ENCODE measurements at regions not wholly inside any gene's neighbourhood (a gene's known extent, or its start where the extent isn't known, plus 50 kb on each side); places are given as distances from the start of the nearest gene placed in this dataset.

GRCh38 chr4:114343015-114343414, 255.6 kb upstream of the UGT8 start:
- H3K4me3 Mint-ChIP-seq, result no peak overlapping the region
- ChIA-PET CTCF (interaction anchor here (1.5 kb wide), 1 partner anchor 9 kb away, joined by 3 read pairs; no protein-coding TSS in a partner anchor), POLR2A (no interaction called here)
- Histone ChIP-seq H3K27me3 (replicated peaks in 1 of 4; ENCODE audit: control extremely low read depth in 1 of 4, control insufficient read depth in 3 of 4, insufficient read depth in 4 of 4, low read length in 3 of 4) (peaks cover 0 to 6% (median 0%) of the 10 kb centered on the region in 4 experiments), H3K9me3 (ENCODE audit: control extremely low read depth in 1 of 3, control insufficient read depth in 2 of 3, insufficient read depth in 1 of 3, low read length in 2 of 3) (no peaks in the 10 kb centered on the region), H3K27ac (ENCODE audit: low read length in 2 of 2) (no peak overlapping the region), H3K36me3 (replicated peaks in 1 of 2; ENCODE audit: control extremely low read depth in 1 of 2, control insufficient read depth in 1 of 2, extremely low read depth in 1 of 2, insufficient read depth in 2 of 2, low read length in 1 of 2) (no peaks in the 10 kb centered on the region), H3K9ac (ENCODE audit: low read length) (no peak overlapping the region), H3K79me2 (ENCODE audit: control insufficient read depth, insufficient read depth, low read length) (no peaks in the 10 kb centered on the region), H4K20me1 (ENCODE audit: control insufficient read depth, insufficient read depth, low read length, poor library complexity, severe bottlenecking) (no peaks in the 10 kb centered on the region), H3K4me1 (ENCODE audit: control insufficient read depth in 2 of 2, insufficient read depth in 2 of 2, low read length in 2 of 2) (no peaks in the 10 kb centered on the region), H2AFZ (ENCODE audit: insufficient read depth, low read depth, low read length, poor library complexity, severe bottlenecking) (no peak overlapping the region), H3K4me3 (ENCODE audit: control extremely low read depth in 1 of 5, extremely low read depth in 1 of 5, insufficient read depth in 1 of 5, low read depth in 2 of 5, low read length in 4 of 5) (no peak overlapping the region), H3K4me2 (replicated peaks; ENCODE audit: low read depth, low read length, poor library complexity, severe bottlenecking) (no peak overlapping the region)
- intact Hi-C loops (cut with micrococcal nuclease), result no loop called here
- no peaks in the 10 kb centered on the region for H3K9me3 Mint-ChIP-seq (ENCODE audit: insufficient read depth)
- TF ChIP-seq, protein P1, sequence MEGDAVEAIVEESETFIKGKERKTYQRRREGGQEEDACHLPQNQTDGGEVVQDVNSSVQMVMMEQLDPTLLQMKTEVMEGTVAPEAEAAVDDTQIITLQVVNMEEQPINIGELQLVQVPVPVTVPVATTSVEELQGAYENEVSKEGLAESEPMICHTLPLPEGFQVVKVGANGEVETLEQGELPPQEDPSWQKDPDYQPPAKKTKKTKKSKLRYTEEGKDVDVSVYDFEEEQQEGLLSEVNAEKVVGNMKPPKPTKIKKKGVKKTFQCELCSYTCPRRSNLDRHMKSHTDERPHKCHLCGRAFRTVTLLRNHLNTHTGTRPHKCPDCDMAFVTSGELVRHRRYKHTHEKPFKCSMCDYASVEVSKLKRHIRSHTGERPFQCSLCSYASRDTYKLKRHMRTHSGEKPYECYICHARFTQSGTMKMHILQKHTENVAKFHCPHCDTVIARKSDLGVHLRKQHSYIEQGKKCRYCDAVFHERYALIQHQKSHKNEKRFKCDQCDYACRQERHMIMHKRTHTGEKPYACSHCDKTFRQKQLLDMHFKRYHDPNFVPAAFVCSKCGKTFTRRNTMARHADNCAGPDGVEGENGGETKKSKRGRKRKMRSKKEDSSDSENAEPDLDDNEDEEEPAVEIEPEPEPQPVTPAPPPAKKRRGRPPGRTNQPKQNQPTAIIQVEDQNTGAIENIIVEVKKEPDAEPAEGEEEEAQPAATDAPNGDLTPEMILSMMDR (IDR thresholded peaks at IDR 0.05), result no peak
- no peak for TF ChIP-seq EZH2 (IDR thresholded peaks at IDR 0.05; ENCODE audit: borderline replicate concordance, insufficient read depth, low read depth, low read length, poor library complexity, severe bottlenecking)
- H3K4me1 Mint-ChIP-seq, result no peaks in the 10 kb centered on the region
- H3K27me3 Mint-ChIP-seq, result peaks cover 18% of the 10 kb centered on the region
- DNase-seq (no peak), ATAC-seq (ENCODE audit: low read depth) (no peak)
- H3K27ac Mint-ChIP-seq, result no peak overlapping the region

DNA sequence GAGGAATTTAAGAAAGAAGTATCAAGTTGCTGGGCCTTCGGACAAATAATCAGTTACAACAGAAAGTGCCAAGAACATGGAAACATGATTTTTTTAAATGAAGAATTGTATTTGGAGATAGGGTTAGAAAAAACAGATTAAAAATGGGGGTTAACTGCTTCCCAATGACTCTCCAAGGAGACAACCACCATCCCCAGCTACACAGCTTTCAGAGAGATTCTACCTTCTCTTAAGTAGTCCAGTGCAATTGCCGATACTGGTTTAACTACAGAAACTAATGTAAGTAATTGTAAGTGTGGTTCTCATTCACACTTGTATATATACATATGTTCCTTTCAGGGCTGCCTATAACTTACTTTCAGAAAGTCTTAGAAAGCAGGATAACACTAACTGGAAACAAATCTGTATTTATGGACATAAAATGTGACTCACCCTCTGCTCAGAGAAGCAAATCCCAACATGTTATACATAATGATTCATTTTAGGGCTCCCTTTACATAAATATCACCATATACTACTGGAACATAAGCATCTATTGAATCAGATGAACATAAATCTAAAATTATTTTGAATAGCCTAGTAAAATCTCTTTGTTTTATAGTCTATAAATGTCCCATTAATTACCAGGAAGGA, 248.9 kb upstream of the UGT8 start:
- ChIA-PET POLR2A (no interaction called here), CTCF (no interaction called here)
- no peak overlapping the region for H3K4me3 ChIP-seq (ENCODE audit: control extremely low read depth in 1 of 5, extremely low read depth in 1 of 5, insufficient read depth in 1 of 5, low read depth in 2 of 5, low read length in 4 of 5)
- H4K20me1 ChIP-seq (ENCODE audit: control insufficient read depth, insufficient read depth, low read length, poor library complexity, severe bottlenecking), result no peaks in the 10 kb centered on the region
- Mint-ChIP-seq H3K4me3 (no peak overlapping the region), H3K9me3 (ENCODE audit: insufficient read depth) (peaks cover 2% of the 10 kb centered on the region), H3K4me1 (no peaks in the 10 kb centered on the region), H3K27ac (no peak overlapping the region), H3K27me3 (peaks cover 7% of the 10 kb centered on the region)
- WGBS (ENCODE audit: insufficient coverage), result no CpG with 5 or more reads among the region's 2 CpGs
- TF ChIP-seq, protein P1 (IDR thresholded peaks at IDR 0.05), result no peak
- no peak for TF ChIP-seq EZH2 (IDR thresholded peaks at IDR 0.05; ENCODE audit: borderline replicate concordance, insufficient read depth, low read depth, low read length, poor library complexity, severe bottlenecking)
- intact Hi-C loops (cut with micrococcal nuclease), result no loop called here
- H3K79me2 ChIP-seq (ENCODE audit: control insufficient read depth, insufficient read depth, low read length), result no peaks in the 10 kb centered on the region
- H3K27ac ChIP-seq (ENCODE audit: low read length in 2 of 2), result no peak overlapping the region
- no peak for ATAC-seq (ENCODE audit: low read depth)
- no peaks in the 10 kb centered on the region for H3K36me3 ChIP-seq (replicated peaks in 1 of 2; ENCODE audit: control extremely low read depth in 1 of 2, control insufficient read depth in 1 of 2, extremely low read depth in 1 of 2, insufficient read depth in 2 of 2, low read length in 1 of 2)
- no peak overlapping the region for H3K9ac ChIP-seq (ENCODE audit: low read length)
- H3K4me1 ChIP-seq (ENCODE audit: control insufficient read depth in 2 of 2, insufficient read depth in 2 of 2, low read length in 2 of 2), result no peaks in the 10 kb centered on the region
- no peaks in the 10 kb centered on the region for H3K9me3 ChIP-seq (ENCODE audit: control extremely low read depth in 1 of 3, control insufficient read depth in 2 of 3, insufficient read depth in 1 of 3, low read length in 2 of 3)
- no peak for DNase-seq
- H3K27me3 ChIP-seq (replicated peaks in 1 of 4; ENCODE audit: control extremely low read depth in 1 of 4, control insufficient read depth in 3 of 4, insufficient read depth in 4 of 4, low read length in 3 of 4), result no peaks in the 10 kb centered on the region
- H3K4me2 ChIP-seq (replicated peaks; ENCODE audit: low read depth, low read length, poor library complexity, severe bottlenecking), result no peak overlapping the region
- no peak overlapping the region for H2AFZ ChIP-seq (ENCODE audit: insufficient read depth, low read depth, low read length, poor library complexity, severe bottlenecking)
